ENCODE measurements at regions not wholly inside any gene's neighbourhood (a gene's known extent, or its start where the extent isn't known, plus 50 kb on each side); places are given as distances from the start of the nearest gene placed in this dataset.
"Not testable (repeated sequence)": the region's sequence is repeated elsewhere in the genome, so short reads cannot be mapped to it uniquely, and the experiment has no call there.

- not testable (repeated sequence) for DNase-seq (ENCODE audit: low spot score)
Observed at GRCh38 chr10:55899472-55900147, 461.4 kb downstream of the ZWINT start.

DNA sequence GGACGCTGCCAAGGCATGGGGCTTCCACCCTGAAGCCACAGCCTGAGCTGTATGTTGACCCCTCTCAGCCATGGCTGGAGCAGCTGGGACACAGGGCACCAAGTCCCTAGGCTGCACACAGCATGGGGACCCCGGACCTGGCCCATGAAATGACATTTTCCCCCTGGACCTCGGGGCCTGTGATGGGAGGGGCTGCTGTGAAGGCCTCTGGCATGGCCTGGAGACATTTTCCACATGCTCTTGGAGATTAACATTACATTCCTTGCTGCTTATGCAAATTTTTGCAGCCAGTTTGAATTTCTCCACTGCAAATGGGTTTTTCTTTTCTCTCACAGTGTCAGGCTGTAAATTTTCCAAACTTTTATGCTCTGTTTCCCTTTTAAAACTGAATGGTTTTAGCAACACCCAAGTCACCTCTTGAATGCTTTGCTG, 463.6 kb downstream of the ZWINT start:
- no peak for DNase-seq (ENCODE audit: low spot score)

DNA sequence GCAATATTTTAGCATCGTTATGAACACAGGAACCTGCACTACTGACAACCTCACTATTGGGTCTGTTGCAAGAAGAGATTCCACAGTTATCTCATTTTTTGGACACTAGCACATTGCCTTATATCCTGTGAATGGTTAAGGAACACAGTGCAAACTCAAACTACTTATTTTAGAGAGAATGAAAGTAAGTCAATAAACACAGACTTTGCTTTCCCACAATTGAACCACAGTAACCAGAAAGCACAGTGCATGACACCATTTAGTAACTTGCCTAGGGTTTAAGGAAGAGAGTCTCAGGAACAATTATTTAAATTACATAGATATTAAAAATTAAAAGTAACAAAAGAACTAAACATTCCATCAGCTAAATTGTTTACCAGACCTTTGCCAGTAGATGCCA, 468.8 kb downstream of the ZWINT start:
- DNase-seq (ENCODE audit: low spot score) = no peak

DNA sequence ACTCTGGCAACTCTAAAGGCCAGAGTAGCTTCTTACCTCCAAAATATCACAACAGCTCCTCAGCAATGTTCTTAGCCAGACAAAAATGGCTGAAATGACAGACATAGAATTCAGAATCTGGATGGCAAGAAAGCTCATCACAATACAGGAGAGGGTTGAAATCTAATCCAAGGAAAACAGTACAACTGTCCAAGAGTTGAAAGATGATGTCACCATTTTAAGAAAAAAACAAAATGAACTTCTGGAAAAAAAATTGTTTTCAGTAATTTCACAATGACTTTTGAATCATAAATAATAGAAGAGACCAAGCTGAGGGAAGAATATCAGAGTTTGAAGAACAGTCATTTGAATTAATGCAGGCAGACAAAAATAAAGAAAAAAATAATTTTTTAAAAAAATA, 479.5 kb downstream of the ZWINT start:
- DNase-seq (ENCODE audit: low spot score) = no peak

GRCh38 chr10:55873485-55873884, 487.6 kb downstream of the ZWINT start:
- DNase-seq (ENCODE audit: low spot score) = no peak

- no peak for DNase-seq (ENCODE audit: low spot score)
Observed at GRCh38 chr10:55870186-55870585, 490.9 kb downstream of the ZWINT start.

GRCh38 chr10:55867848-55868247, 493.2 kb downstream of the ZWINT start:
- DNase-seq (ENCODE audit: low spot score) = no peak

DNA sequence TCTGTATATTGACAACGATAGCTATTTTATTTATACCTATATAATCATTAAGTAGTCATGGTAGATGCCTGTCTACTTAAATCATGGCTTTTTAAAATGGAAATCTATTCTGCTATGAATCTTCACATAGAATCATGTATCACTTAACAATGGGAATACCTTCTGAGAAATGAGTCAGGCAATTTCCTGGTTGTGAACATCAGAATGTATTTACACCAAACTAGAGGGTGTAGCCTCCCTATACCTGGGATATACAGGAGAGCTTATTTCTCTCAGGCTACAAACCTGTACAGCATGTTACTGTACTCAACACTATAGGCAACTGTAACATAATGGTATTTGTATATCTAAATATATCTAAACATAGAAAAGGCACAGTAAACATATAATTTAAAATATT, 502.3 kb downstream of the ZWINT start:
- DNase-seq (ENCODE audit: low spot score) = no peak

DNA sequence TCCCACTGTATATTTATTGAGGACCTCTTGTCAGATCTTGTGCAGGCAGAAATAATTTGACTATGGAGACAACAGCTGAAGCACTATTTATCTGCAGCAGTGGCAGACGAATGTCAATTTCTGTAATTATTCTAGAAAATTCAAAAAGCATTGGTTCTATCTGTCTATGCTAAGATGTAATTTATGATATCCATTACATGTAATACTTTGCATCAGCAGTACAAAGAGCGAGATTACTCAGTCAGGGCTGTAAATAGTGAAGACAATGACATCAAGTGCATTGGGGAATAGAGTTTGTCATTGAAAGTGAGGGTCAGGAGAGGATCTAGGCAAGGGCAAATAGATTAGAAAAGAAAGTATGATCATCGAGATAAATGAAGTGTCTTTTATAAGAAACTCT, 508.2 kb downstream of the ZWINT start:
- no peak for DNase-seq (ENCODE audit: low spot score)

GRCh38 chr10:55837273-55837672, 523.8 kb downstream of the ZWINT start:
- no peak for DNase-seq (ENCODE audit: low spot score)

DNA sequence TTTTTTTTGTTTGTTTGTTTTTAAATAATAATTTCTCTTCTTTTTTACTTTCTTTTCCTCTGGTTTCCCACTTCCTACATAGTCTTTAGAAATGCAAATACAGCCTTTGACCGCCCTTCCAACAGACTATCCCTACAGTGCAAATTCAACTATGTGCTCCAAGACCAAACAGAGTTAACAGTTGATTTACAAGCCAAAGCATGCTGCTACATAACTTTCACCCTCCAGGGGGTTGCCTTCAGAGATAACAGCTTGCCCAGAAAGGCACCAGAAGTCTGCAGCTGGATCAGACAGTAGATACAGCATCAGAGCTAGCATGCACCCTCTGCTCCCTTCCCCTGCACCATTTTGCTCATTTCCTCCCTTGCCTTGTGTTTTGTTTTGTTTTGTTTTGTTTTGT, 539.0 kb downstream of the ZWINT start:
- DNase-seq (ENCODE audit: low spot score) = no peak

GRCh38 chr10:55820478-55820877, 540.6 kb downstream of the ZWINT start:
- DNase-seq (ENCODE audit: low spot score) = no peak

- DNase-seq (ENCODE audit: low spot score) = no peak
Observed at GRCh38 chr10:55820071-55820470, 541.0 kb downstream of the ZWINT start.

DNA sequence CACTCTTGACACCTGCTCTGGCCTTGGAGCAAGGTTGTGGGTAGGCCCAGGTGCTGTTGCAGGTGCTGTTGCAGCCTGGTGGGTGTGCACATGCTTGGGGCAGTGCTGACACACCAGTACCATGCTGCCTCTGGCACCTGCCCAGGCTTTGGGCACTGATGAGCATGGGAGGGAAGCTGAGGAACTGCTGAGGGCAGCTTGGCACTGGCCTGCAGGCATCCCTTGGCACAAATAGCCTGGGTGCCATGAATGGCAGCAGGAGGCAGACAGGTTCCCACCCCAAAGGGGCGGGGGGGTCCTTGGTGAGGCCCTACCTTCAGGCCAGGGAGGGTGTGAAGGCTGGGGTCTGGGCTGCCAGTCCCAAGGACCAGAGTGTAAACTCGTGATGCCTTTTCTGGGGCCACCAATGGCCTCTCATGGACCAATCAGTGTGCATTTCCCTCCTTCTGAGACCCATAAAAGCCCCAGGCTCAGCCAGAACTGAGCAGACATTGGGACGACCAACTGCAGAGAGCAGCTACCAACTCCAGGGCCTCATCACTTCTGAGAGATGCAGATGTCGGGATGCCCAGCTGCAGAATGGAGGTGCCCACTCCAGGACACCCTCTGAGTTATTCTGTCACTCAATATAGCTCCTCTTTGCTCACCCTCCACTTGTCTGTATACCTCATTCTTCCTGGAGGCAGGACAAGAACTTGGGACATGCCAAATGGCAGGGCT, 547.4 kb downstream of the ZWINT start:
- no peak for DNase-seq (ENCODE audit: low spot score)

DNA sequence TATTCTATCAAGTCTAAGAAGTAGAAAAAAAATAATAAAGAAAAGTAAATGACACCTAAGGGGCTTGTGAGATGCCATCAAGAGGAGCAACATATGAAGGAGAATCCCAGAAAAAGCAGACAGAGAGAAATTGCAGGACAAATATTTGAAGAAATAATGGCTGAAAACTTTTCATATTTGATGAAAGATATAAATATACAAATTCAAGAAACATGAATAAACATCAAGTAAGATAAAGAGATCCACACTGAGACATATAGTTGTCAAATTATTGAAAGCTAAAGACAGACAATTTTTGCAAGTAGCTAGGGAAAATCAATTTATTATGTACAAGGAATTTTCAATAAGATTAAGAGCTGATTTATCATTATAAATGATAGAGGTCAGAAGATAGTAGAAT, 558.0 kb downstream of the ZWINT start:
- DNase-seq (ENCODE audit: low spot score) = no peak

- no peak for DNase-seq (ENCODE audit: low spot score)
Observed at GRCh38 chr10:55801353-55801661, 559.8 kb downstream of the ZWINT start.

DNA sequence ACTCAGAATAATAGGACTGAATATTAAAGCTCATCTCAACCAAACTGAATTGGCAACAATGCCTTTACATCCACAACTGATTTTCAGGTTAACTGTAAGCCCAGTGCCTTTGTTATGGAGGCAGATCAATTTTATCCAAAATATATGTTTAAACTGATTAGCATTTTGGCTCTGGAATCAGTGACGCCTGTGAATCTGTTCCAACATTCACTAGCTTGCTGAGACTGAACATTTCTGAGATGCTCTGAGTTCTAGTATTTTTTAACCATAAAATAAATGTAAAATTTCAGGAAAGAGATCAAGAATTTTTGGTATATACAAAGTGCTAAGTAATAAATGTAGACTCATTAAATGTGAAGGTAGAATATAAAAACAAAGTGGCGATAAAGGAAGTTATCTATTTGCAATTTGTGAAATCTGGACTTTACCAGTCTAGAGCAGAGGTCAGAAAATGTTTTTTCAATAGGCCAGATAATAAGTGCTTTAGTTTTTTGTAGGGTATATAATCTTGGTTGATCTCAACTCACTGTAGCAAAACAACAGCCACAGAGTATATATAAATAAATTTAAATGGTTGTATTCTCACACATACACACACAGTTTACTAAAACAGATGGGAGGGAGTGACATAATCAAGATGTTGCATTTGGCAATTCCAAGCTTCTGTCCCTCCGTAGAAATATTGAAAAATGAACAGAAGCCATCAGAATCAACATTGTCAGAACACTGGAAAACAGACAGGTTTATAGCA, 560.3 kb downstream of the ZWINT start:
- DNase-seq (ENCODE audit: low spot score) = peak; percentile 5

- no peak for DNase-seq (ENCODE audit: low spot score)
Observed at GRCh38 chr10:55793024-55793423, 568.0 kb downstream of the ZWINT start.

- DNase-seq (ENCODE audit: low spot score) = not testable (repeated sequence)
Observed at GRCh38 chr10:55790276-55790675, 570.8 kb downstream of the ZWINT start.

GRCh38 chr10:55786461-55787050, 574.5 kb downstream of the ZWINT start:
- no peak for DNase-seq (ENCODE audit: low spot score)

DNA sequence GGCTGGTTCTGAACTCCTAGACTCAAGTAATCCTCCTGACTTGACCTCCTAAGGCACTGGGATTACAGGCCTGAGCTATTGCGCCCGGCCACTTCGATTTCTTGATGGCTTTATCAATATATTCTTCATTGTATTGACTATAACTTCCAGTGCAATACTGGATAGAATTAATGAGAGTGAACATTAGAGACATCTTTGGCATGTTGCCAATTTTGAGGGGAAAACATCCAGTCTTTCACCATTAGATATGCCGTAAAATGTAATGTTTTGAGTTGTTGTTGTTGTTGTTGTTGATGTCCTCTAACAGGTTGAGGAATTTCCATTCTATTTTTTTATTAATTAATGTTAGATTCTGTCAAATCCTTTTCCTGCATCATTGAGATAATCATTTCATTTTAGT, 578.9 kb downstream of the ZWINT start:
- DNase-seq (ENCODE audit: low spot score) = no peak

DNA sequence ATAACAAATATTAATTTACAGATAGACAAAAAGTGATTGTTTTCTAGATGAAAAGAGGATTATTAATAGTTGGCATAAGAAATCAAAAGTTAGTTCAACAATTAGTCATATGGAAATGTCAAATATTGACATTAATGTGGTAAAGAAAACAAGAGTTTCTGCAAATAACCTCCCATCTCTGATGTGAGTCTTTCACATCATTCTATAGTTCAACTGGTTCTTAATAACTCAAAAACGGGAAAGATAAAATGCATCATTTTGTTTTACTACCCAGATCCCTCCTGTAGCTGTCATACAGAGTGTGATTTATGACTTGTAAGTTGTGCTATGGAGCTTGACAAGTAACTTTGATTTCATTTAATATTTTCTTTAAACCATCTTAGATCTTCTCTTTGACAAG, 594.8 kb downstream of the ZWINT start:
- DNase-seq (ENCODE audit: low spot score) = no peak

GRCh38 chr10:55750458-55750857, 610.6 kb downstream of the ZWINT start:
- no peak for DNase-seq (ENCODE audit: low spot score)
